Endothelial cell of umbilical vein (primary cell): ENCODE measurements at regions not wholly inside any gene's neighbourhood (a gene's known extent, or its start where the extent isn't known, plus 50 kb on each side); places are given as distances from the start of the nearest gene placed in this dataset.
A peak's percentile ranks its signal among the peaks of the same experiment; 100 is the strongest.

Experiments used
- BruUV-seq: library from RNA; stranded (reverse); fragments of 400-500 nt; replicated peaks from 2 replicates; lab custom pipeline; 2021; lab: Mats Ljungman, UMichigan
- CTCF ChIA-PET: fragments of 300-600, 350-600 bp; sonication (Branson Sonifier 250); formaldehyde crosslinking; loops from one replicate; lab custom pipeline; 2021; ENCODE audit warnings: antibody characterized with exemption, inconsistent platforms; lab: Charles Lee
- POLR2A ChIA-PET: fragments of 300-600, 350-600 bp; sonication (Branson Sonifier 250); formaldehyde crosslinking; loops from one replicate; lab custom pipeline; 2021; ENCODE audit warnings: antibody characterized with exemption, inconsistent platforms; lab: Charles Lee
- DNase-seq: peaks from one replicate; pipeline ENCODE4 v3.0.0-alpha.2; 2011; ENCODE audit warnings: low read depth, low spot score
- FAIRE-seq: peaks from 2 replicates; lab custom pipeline; 2011; peaks lifted over from hg19 to GRCh38; lab: Jason Lieb, UNC
- H2AFZ ChIP-seq: 2 replicates; pipeline ENCODE4 v1.6.0; 2012; ENCODE audit warnings: low read depth, low read length, control low read depth, inconsistent platforms
- H3K27ac ChIP-seq: 2 replicates; pipeline ENCODE4 v1.5.1; 2011; ENCODE audit warnings: low read depth, mild to moderate bottlenecking, control low read depth, low read length, moderate library complexity; ENCODE audit not compliant: insufficient read depth
- H3K27me3 ChIP-seq, 2 experiments: 2 replicates each; pipeline versions ENCODE4 v1.6.0 to v1.6.1; 2011; ENCODE audit warnings: low read length in 2 of 2, mixed read lengths in 1 of 2; ENCODE audit not compliant: control insufficient read depth in 2 of 2, insufficient read depth in 2 of 2
- H3K36me3 ChIP-seq, 2 experiments: 2 replicates in 1 of 2; 3 replicates in 1 of 2; pipeline ENCODE4 v1.5.1; 2011; ENCODE audit warnings: low read length in 2 of 2, mild to moderate bottlenecking in 1 of 2, moderate library complexity in 1 of 2; ENCODE audit not compliant: control insufficient read depth in 2 of 2, insufficient read depth in 2 of 2; ENCODE audit errors: extremely low read depth in 1 of 2
- H3K4me1 ChIP-seq: 3 replicates; pipeline ENCODE4 v1.5.1; 2011; ENCODE audit warnings: mild to moderate bottlenecking, low read length; ENCODE audit not compliant: control insufficient read depth, insufficient read depth; ENCODE audit errors: extremely low read depth
- H3K4me2 ChIP-seq: 2 replicates; pipeline ENCODE4 v1.6.1; 2011; ENCODE audit warnings: low read length, control low read depth, mixed read lengths; ENCODE audit not compliant: insufficient read depth
- H3K4me3 ChIP-seq, 3 experiments: fragments of 200-600 bp in 1 of 3; sonication (generic), shearing (Covaris generic) in 1 of 3; replicated peaks in 1 of 3; 2 replicates each; pipeline ENCODE4 v1.5.1; 2011 to 2016; ENCODE audit warnings: control low read depth in 3 of 3, low read length in 3 of 3, mild to moderate bottlenecking in 2 of 3, inconsistent platforms in 1 of 3, low read depth in 1 of 3, moderate library complexity in 1 of 3; ENCODE audit not compliant: insufficient read depth in 1 of 3
- H3K79me2 ChIP-seq: 2 replicates; pipeline ENCODE4 v1.6.0; 2012; ENCODE audit warnings: low read length, inconsistent platforms; ENCODE audit not compliant: control insufficient read depth, insufficient read depth
- H3K9ac ChIP-seq: replicated peaks from 2 replicates; pipeline ENCODE3; 2011; ENCODE audit warnings: low read length, control low read depth; ENCODE audit not compliant: insufficient read depth; ENCODE audit errors: extremely low read depth
- H3K9me1 ChIP-seq: replicated peaks from 3 replicates; pipeline ENCODE4 v1.6.0; 2011; ENCODE audit warnings: mild to moderate bottlenecking, low read length; ENCODE audit not compliant: control insufficient read depth, insufficient read depth; ENCODE audit errors: extremely low read depth
- H3K9me3 ChIP-seq: replicated peaks from 2 replicates; pipeline ENCODE4 v1.5.1; 2012; ENCODE audit warnings: low read length, inconsistent platforms; ENCODE audit not compliant: control insufficient read depth, insufficient read depth
- H4K20me1 ChIP-seq: replicated peaks from 2 replicates; pipeline ENCODE3; 2011; ENCODE audit warnings: mild to moderate bottlenecking, low read length; ENCODE audit not compliant: control insufficient read depth, insufficient read depth; ENCODE audit errors: extremely low read depth
- CTCF ChIP-seq, 2 donors: IDR thresholded peaks; 1 replicate in 1 of 2; 2 replicates in 1 of 2; pipeline ENCODE4 v1.5.1; 2011; ENCODE audit warnings: low read length in 2 of 2, mild to moderate bottlenecking in 2 of 2, moderate library complexity in 2 of 2, control low read depth in 1 of 2, inconsistent platforms in 1 of 2, low read depth in 1 of 2; ENCODE audit not compliant: insufficient read depth in 1 of 2; ENCODE audit errors: extremely low read depth in 1 of 2
- EZH2 ChIP-seq: IDR thresholded peaks from 2 replicates; pipeline ENCODE4 v1.6.1; 2012; ENCODE audit warnings: borderline replicate concordance, low read depth, mild to moderate bottlenecking, moderate library complexity, low read length, inconsistent platforms; ENCODE audit not compliant: severe bottlenecking
- FOS ChIP-seq: IDR thresholded peaks from 2 replicates; pipeline ENCODE4 v1.6.1; 2011; ENCODE audit warnings: mild to moderate bottlenecking, low read length, moderate library complexity, borderline replicate concordance; ENCODE audit not compliant: insufficient read depth
- POLR2A ChIP-seq: IDR thresholded peaks from 2 replicates; pipeline ENCODE4 v1.6.1; 2012; ENCODE audit warnings: low read depth, mild to moderate bottlenecking, control low read depth, low read length
- dilution Hi-C: fragments of 300-500 bp; cut with MboI; formaldehyde crosslinking; loops from one replicate; pipeline ENCODE4 v1.15.0; 2019; ENCODE audit warnings: low sequenced_read_pairs; ENCODE audit not compliant: extremely low pct_ligation_motif_present
- intact Hi-C: fragments of 100-400 bp; cut with micrococcal nuclease; formaldehyde crosslinking; loops from one replicate; pipeline ENCODE4 v1.10.0; 2022

DNA sequence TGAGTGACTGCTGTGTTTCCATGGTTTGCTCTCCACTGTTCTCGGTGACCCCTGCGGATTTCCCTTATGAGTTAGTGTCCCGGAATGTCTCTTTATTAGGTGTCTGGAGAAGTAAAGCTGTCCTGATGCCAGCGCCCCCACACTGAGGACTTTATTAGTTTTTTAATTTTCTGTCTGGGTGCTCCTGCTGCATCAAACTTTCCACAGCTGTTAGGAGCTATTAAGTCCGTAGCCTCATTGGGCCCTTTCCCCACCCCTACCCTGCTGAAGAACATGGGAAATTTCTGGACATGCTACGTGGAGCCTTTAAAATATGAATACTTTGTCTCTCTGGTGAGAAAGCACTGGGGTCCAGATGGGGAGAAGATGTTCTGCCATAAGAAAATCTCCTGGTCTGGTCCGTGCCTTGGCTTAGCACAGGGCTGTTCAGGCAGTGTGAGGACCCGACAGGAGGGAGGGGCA lies 161.7 kb upstream of the HES1 start:
- H3K79me2 ChIP-seq, result no peaks in the 10 kb centered on the region
- H3K4me2 ChIP-seq, result no peak overlapping the region
- H3K4me3 ChIP-seq, result no peak overlapping the region
- H3K27me3 ChIP-seq, result no peaks in the 10 kb centered on the region
- intact Hi-C loops, result no loop called here
- DNase-seq, result peak; percentile 40
- H4K20me1 ChIP-seq, result no peaks in the 10 kb centered on the region
- dilution Hi-C loops, result no loop called here
- H3K9ac ChIP-seq, result peak overlapping the region; percentile 10
- no peaks in the 10 kb centered on the region for H3K9me3 ChIP-seq
- no peaks in the 10 kb centered on the region for H3K36me3 ChIP-seq
- H2AFZ ChIP-seq, result no peak overlapping the region
- TF ChIP-seq CTCF (IDR thresholded peaks at IDR 0.05; ENCODE audit: extremely low read depth in 1 of 2, insufficient read depth in 1 of 2, low read depth in 1 of 2, low read length in 2 of 2) (no peak), EZH2 (no peak), POLR2A (no peak), FOS (peak; percentile 35)
- peaks cover 20% of the 10 kb centered on the region for H3K4me1 ChIP-seq
- no TSS peak for BruUV-seq
- POLR2A ChIA-PET, result interaction anchor here (0.6 kb wide), 1 partner anchor 14 kb away, joined by 3 read pairs; no protein-coding TSS in a partner anchor
- peak; percentile 35 for FAIRE-seq
- H3K27ac ChIP-seq, result peak overlapping the region; percentile 63
- H3K9me1 ChIP-seq, result no peaks in the 10 kb centered on the region
- CTCF ChIA-PET, result interaction anchor here (1.0 to 1.6 kb wide), 3 partner anchors 29 to 341 kb away, joined by 3 to 5 read pairs (median 4); no protein-coding TSS in a partner anchor
